ENCODE measurements at regions not wholly inside any gene's neighbourhood (a gene's known extent, or its start where the extent isn't known, plus 50 kb on each side); places are given as distances from the start of the nearest gene placed in this dataset.

GRCh38 chr5:68449380-68449779 lies 233.8 kb downstream of the PIK3R1 start:
- POLR2A ChIA-PET: no interaction called here
- no peaks in the 10 kb centered on the region for H3K4me1 Mint-ChIP-seq
- TF ChIP-seq CTCF (IDR thresholded peaks at IDR 0.05) (no peak), EZH2 (IDR thresholded peaks at IDR 0.05; ENCODE audit: borderline replicate concordance, insufficient read depth, low read depth, low read length, poor library complexity, severe bottlenecking) (no peak)

GRCh38 chr5:68450245-68450852 lies 234.8 kb downstream of the PIK3R1 start:
- Histone ChIP-seq H3K36me3 (replicated peaks in 1 of 2; ENCODE audit: control extremely low read depth in 1 of 2, control insufficient read depth in 1 of 2, extremely low read depth in 1 of 2, insufficient read depth in 2 of 2, low read length in 1 of 2) (no peaks in the 10 kb centered on the region), H3K27me3 (replicated peaks in 1 of 4; ENCODE audit: control extremely low read depth in 1 of 4, control insufficient read depth in 3 of 4, insufficient read depth in 4 of 4, low read length in 3 of 4) (no peaks in the 10 kb centered on the region), H3K27ac (ENCODE audit: low read length in 2 of 2) (no peak overlapping the region), H2AFZ (ENCODE audit: insufficient read depth, low read depth, low read length, poor library complexity, severe bottlenecking) (no peak overlapping the region), H3K4me1 (ENCODE audit: control insufficient read depth in 2 of 2, insufficient read depth in 2 of 2, low read length in 2 of 2) (no peaks in the 10 kb centered on the region), H3K4me3 (ENCODE audit: control extremely low read depth in 1 of 5, extremely low read depth in 1 of 5, insufficient read depth in 1 of 5, low read depth in 2 of 5, low read length in 4 of 5) (no peak overlapping the region), H4K20me1 (ENCODE audit: control insufficient read depth, insufficient read depth, low read length, poor library complexity, severe bottlenecking) (no peaks in the 10 kb centered on the region), H3K79me2 (ENCODE audit: control insufficient read depth, insufficient read depth, low read length) (no peaks in the 10 kb centered on the region), H3K9me3 (ENCODE audit: control extremely low read depth in 1 of 3, control insufficient read depth in 2 of 3, insufficient read depth in 1 of 3, low read length in 2 of 3) (no peaks in the 10 kb centered on the region), H3K9ac (ENCODE audit: low read length) (no peak overlapping the region), H3K4me2 (replicated peaks; ENCODE audit: low read depth, low read length, poor library complexity, severe bottlenecking) (no peak overlapping the region)
- Mint-ChIP-seq H3K4me3 (no peak overlapping the region), H3K4me1 (no peaks in the 10 kb centered on the region), H3K9me3 (ENCODE audit: insufficient read depth) (no peaks in the 10 kb centered on the region), H3K27me3 (peaks cover 4% of the 10 kb centered on the region), H3K27ac (no peak overlapping the region)
- WGBS (ENCODE audit: insufficient coverage): 100% methylated on average over 2 of the region's 5 CpGs
- intact Hi-C loops (cut with micrococcal nuclease): no loop called here
- DNase-seq (no peak), ATAC-seq (ENCODE audit: low read depth) (no peak)
- CTCF ChIA-PET: interaction anchor here (4.5 kb wide), 1 partner anchor 11 kb away, joined by 29 read pairs; no protein-coding TSS in a partner anchor
- no peak for TF ChIP-seq CTCF (IDR thresholded peaks at IDR 0.05)
- TF ChIP-seq EZH2 (IDR thresholded peaks at IDR 0.05; ENCODE audit: borderline replicate concordance, insufficient read depth, low read depth, low read length, poor library complexity, severe bottlenecking): no peak
- POLR2A ChIA-PET: no interaction called here

More at GRCh38 chr5:68449380-68449779, 233.8 kb downstream of the PIK3R1 start:
- H3K27ac Mint-ChIP-seq: no peak overlapping the region
- no peaks in the 10 kb centered on the region for H3K36me3 ChIP-seq (replicated peaks in 1 of 2; ENCODE audit: control extremely low read depth in 1 of 2, control insufficient read depth in 1 of 2, extremely low read depth in 1 of 2, insufficient read depth in 2 of 2, low read length in 1 of 2)
- intact Hi-C loops (cut with micrococcal nuclease): no loop called here
- no peaks in the 10 kb centered on the region for H3K79me2 ChIP-seq (ENCODE audit: control insufficient read depth, insufficient read depth, low read length)
- DNase-seq (no peak), ATAC-seq (ENCODE audit: low read depth) (no peak)
- H3K27ac ChIP-seq (ENCODE audit: low read length in 2 of 2): no peak overlapping the region
- WGBS (ENCODE audit: insufficient coverage): 88% methylated on average over 3 of the region's 3 CpGs
- no peaks in the 10 kb centered on the region for H3K9me3 Mint-ChIP-seq (ENCODE audit: insufficient read depth)
- H2AFZ ChIP-seq (ENCODE audit: insufficient read depth, low read depth, low read length, poor library complexity, severe bottlenecking): no peak overlapping the region
- H3K27me3 ChIP-seq (replicated peaks in 1 of 4; ENCODE audit: control extremely low read depth in 1 of 4, control insufficient read depth in 3 of 4, insufficient read depth in 4 of 4, low read length in 3 of 4): no peaks in the 10 kb centered on the region
- no peaks in the 10 kb centered on the region for H3K4me1 ChIP-seq (ENCODE audit: control insufficient read depth in 2 of 2, insufficient read depth in 2 of 2, low read length in 2 of 2)
- no peak overlapping the region for H3K4me3 ChIP-seq (ENCODE audit: control extremely low read depth in 1 of 5, extremely low read depth in 1 of 5, insufficient read depth in 1 of 5, low read depth in 2 of 5, low read length in 4 of 5)
- CTCF ChIA-PET: interaction anchor here (1.2 to 4.5 kb wide), 2 partner anchors 12 to 18 kb away, joined by 3 to 29 read pairs; no protein-coding TSS in a partner anchor
- H4K20me1 ChIP-seq (ENCODE audit: control insufficient read depth, insufficient read depth, low read length, poor library complexity, severe bottlenecking): no peaks in the 10 kb centered on the region
- peaks cover 4% of the 10 kb centered on the region for H3K27me3 Mint-ChIP-seq
- H3K9me3 ChIP-seq (ENCODE audit: control extremely low read depth in 1 of 3, control insufficient read depth in 2 of 3, insufficient read depth in 1 of 3, low read length in 2 of 3): no peaks in the 10 kb centered on the region
- no peak overlapping the region for H3K9ac ChIP-seq (ENCODE audit: low read length)
- H3K4me3 Mint-ChIP-seq: no peak overlapping the region
- H3K4me2 ChIP-seq (replicated peaks; ENCODE audit: low read depth, low read length, poor library complexity, severe bottlenecking): no peak overlapping the region
